ENCODE measurements at regions not wholly inside any gene's neighbourhood (a gene's known extent, or its start where the extent isn't known, plus 50 kb on each side); places are given as distances from the start of the nearest gene placed in this dataset.
"Not testable (repeated sequence)": the region's sequence is repeated elsewhere in the genome, so short reads cannot be mapped to it uniquely, and the experiment has no call there.

DNA sequence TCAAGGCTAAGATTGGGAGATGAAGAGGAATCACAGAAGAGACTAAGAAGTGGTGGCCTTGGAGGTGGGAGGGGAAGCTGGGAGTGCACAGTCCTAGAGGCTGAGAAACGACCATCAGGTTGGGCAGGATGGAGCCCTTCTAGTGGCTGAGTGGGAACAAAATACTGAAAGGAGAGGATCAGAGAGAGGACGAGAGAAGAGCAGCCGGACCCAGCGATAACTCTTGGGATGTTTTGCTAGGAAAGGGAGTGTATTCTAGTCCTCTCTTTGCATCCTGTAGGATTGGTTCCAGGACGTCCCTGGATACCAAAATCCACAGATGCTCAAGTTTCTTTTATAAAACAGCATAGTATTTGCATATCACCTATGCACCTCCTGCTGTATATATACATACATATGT lies 143.8 kb downstream of the CRLF3 start:
- not testable (repeated sequence) for DNase-seq

DNA sequence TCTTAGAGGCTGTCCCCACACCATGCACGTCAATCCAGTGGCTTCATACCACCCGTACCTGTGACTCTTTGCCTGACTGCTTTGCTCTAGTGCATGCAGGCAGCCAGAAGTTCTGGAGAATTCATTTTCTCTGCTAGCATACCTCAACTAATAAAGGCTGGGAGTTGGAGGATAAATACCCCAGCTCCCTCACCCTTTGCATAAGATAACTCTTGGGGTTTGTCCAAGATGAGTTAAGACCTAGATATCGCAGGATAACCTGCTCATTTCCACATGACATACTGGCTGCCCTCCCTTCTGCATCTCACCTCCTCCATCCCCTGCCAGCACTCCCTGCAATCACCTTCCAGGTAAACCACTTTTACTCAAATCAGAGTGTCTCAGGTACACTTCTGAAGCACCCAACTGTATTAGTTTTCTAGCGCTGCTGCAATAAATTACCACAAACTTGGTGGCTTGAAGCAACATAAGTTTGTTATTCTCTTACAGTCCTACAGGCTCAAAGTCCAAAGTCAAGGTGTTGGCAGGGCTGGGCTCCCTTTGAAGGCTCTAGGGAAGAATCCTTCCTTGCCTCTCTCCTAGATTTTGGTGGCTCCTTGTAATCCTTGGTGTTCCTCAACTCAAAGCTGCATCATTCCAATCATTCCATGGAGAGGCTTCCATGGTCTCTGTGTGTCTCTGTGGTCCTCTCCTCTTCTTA lies 146.8 kb downstream of the CRLF3 start:
- no peak for DNase-seq

- DNase-seq: not testable (repeated sequence)
Measured at GRCh38 chr17:30675777-30676492, 148.6 kb downstream of the CRLF3 start.

- DNase-seq: not testable (repeated sequence)
Measured at GRCh38 chr17:30669217-30669649, 155.3 kb downstream of the CRLF3 start.

DNA sequence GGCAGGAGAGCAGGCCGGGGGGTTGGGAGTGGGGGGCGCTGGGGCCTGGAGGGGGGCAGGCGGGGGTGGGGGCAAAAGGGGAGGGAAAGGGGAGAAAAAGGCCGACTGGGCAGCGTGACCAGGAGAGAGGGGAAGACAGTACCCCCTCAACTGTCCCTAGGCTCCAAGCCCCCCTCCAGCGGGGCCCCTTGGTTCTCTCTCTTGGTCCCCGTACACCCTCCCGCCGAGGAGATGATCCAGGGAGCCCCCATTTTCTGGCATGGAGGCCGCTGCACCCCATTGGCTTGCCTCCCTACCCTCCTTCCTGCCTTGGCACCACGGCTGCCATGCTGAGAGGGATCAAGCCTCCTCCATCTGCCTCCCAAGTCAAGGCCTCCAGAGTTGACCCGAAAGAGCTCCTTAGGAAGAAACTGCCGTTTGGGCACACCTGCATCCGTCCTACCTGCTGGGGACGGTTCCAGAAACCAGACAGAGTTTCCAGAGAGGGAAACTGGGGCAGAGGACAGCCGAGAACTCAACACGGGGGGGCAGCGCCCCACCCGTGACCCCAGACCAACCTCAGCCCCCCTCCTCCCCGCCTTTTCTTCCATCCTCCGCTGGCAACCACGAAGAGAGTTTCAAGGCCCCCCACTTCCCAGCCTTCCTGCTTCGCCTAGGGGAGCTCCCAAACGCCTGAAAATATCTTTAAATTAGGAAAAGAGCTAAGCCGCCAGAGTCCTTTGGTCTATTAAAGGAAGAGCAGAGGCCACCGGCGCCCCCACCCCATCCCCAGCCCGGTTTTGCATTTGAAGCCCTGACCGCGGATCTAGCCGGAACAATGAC lies 155.9 kb downstream of the CRLF3 start:
- DNase-seq: not testable (repeated sequence)

GRCh38 chr17:30667657-30668359 lies 156.7 kb downstream of the CRLF3 start:
- DNase-seq: peak; percentile 95

- DNase-seq: not testable (repeated sequence)
Measured at GRCh38 chr17:30666838-30667656, 157.4 kb downstream of the CRLF3 start.

- peak; percentile 47 for DNase-seq
Measured at GRCh38 chr17:30663727-30664455, 160.6 kb downstream of the CRLF3 start.

- not testable (repeated sequence) for DNase-seq
Measured at GRCh38 chr17:30657148-30657547, 167.3 kb downstream of the CRLF3 start.

DNA sequence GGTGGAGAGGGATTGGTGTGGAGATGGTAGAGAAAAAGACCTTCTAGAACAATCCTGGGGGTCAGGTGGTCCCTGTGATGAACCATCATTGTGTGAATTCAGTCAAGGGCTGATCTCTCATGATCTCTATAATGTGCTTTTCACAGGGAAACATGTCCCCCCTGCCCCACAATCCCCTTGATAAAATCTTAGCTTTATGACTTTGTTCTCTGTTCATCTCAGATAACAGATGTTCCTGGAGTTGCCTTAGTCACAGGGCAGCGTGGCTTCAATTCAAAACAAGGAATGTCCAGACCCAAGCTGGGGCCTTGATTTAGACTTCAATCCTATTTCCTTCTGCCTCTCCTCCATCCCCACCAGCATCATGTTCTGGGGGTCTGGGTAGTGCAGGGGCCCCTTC lies 171.5 kb downstream of the CRLF3 start:
- peak; percentile 24 for DNase-seq

- DNase-seq: not testable (repeated sequence)
Measured at GRCh38 chr17:30650149-30650548, 172.9 kb downstream of the GOSR1 start.

DNA sequence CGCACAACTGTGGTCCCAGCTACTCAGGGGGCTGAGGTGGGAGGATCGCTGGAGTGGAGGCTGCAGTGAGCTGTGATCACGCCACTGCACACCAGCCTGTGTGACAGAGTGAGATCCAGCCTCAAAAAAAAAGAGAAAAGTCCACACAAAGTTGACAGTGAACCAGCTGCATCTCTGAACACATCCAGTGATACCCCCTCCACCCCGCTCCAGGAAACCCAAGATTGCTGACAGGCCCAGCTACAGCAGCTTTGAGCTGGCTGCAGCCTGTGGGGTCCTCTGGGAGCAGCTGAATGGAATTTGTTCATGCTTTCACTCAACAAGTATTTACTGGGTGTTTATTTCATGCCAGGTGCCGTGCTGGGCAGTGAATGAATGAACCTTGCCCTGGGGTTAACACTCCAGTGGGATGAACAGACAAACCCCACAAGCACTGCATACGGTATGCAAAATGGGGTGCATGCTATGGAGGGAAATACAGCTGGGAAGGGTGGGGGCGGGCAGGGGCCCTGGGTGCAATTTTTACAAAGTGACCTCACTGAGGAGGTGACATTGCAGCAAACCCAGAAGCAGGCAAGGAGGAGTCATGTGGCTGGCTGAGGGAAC lies 170.9 kb downstream of the GOSR1 start:
- not testable (repeated sequence) for DNase-seq

GRCh38 chr17:30645875-30646274 lies 168.7 kb downstream of the GOSR1 start:
- peak; percentile 14 for DNase-seq

GRCh38 chr17:30644713-30645112 lies 167.5 kb downstream of the GOSR1 start:
- DNase-seq: not testable (repeated sequence)

GRCh38 chr17:30644287-30644686 lies 167.1 kb downstream of the GOSR1 start:
- DNase-seq: not testable (repeated sequence)

GRCh38 chr17:30641428-30641827 lies 164.2 kb downstream of the GOSR1 start:
- not testable (repeated sequence) for DNase-seq

GRCh38 chr17:30639391-30639790 lies 162.2 kb downstream of the GOSR1 start:
- not testable (repeated sequence) for DNase-seq

- not testable (repeated sequence) for DNase-seq
Measured at GRCh38 chr17:30638968-30639367, 161.8 kb downstream of the GOSR1 start.

DNA sequence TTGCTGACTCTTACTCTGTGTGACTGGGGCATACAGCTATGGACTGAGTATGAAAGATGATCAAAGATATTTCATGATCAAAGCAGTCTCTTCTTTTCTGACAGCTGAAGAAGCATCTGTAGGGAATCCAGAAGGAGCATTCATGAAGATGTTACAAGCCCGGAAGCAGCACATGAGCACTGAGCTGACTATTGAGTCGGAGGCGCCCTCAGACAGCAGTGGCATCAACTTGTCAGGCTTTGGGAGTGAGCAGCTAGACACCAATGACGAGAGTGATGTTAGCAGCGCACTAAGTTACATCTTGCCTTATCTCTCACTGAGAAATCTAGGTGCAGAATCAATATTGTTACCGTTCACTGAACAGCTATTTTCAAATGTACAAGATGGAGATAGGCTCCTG lies 154.4 kb downstream of the GOSR1 start:
- DNase-seq: not testable (repeated sequence)

DNA sequence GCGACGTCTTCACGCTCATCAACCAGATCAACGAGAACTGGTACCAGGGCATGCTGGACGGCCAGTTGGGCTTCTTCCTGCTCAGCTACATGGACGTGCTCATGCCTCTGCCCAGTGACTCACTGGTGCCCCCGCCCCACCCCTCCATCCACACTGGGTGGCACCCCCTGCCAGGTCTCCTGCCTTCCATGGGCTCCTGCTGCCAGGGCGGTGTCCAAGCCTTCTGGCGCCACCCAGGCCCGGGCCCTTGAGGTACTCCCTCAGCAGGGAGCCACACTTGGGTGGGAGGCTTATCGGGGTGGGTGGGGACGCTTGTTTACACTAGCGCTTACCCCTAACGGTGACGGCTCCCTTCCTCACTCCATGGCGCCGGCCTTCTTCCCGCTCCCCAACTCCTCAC lies 148.2 kb downstream of the GOSR1 start:
- DNase-seq: not testable (repeated sequence)

DNA sequence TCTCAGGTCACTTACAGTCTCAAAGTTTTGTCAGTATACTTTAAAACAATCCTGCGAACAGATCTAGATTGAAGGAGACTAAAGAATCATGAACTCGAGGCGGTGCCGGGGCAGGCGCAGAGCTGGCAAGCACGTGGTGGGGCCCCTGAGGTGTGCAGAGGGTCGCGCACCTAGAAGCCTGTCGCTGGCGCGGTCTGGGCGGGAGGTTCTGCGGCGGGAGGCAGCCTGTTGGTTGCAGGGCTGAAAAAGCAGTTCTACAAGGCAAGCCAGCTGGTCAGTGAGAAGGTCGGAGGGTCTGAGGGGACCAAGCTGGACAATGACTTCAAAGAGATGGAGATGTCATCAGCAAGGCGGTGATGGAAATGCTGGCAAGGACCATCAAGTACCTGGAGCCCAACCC lies 147.0 kb downstream of the GOSR1 start:
- not testable (repeated sequence) for DNase-seq
